Caco-2 (cell line): ENCODE measurements at regions not wholly inside any gene's neighbourhood (a gene's known extent, or its start where the extent isn't known, plus 50 kb on each side); places are given as distances from the start of the nearest gene placed in this dataset.

Experiments used
- BruUV-seq: library from RNA; stranded (reverse); fragments of 400-500 nt; replicated peaks from 2 replicates; lab custom pipeline; 2021; lab: Mats Ljungman, UMichigan
- CTCF ChIA-PET: fragments of 300-600 bp; sonication (Branson Sonifier 250); formaldehyde crosslinking; loops from one replicate; lab custom pipeline; 2022; ENCODE audit warnings: antibody characterized with exemption; lab: Charles Lee
- POLR2A ChIA-PET: fragments of 300-600 bp; sonication (Branson Sonifier 250); formaldehyde crosslinking; loops from one replicate; lab custom pipeline; 2022; ENCODE audit warnings: antibody characterized with exemption; lab: Charles Lee
- DNase-seq, 2 experiments: peaks; one replicate each; pipeline versions ENCODE4 v3.0.0 to v3.0.0-alpha.2; 2020 to 2022
- H3K27me3 ChIP-seq: replicated peaks from 2 replicates; pipeline ENCODE4 v1.6.0; 2011; ENCODE audit warnings: low read length; ENCODE audit not compliant: control insufficient read depth, insufficient read depth
- H3K36me3 ChIP-seq: 2 replicates; pipeline ENCODE4 v1.5.1; 2011; ENCODE audit warnings: low read length; ENCODE audit not compliant: control insufficient read depth, insufficient read depth
- H3K4me1 ChIP-seq: fragments of 250-450 bp; sonication (Bioruptor Pico); 2 replicates; pipeline ENCODE4 v1.5.1; 2020; ENCODE audit warnings: mild to moderate bottlenecking
- H3K4me3 ChIP-seq: 2 replicates; pipeline ENCODE4 v1.5.1; 2011; ENCODE audit warnings: low read depth, mild to moderate bottlenecking, control low read depth, low read length
- H3K9me3 ChIP-seq: fragments of 250-450 bp; sonication (Bioruptor Pico); 2 replicates; pipeline ENCODE4 v1.5.1; 2020; ENCODE audit warnings: mild to moderate bottlenecking, moderate library complexity
- H3K27ac Mint-ChIP-seq: one replicate; pipeline ENCODE4 v1.8.0; 2022; ENCODE audit warnings: mixed read lengths; ENCODE audit not compliant: unreplicated experiment
- H3K27me3 Mint-ChIP-seq: one replicate; pipeline ENCODE4 v1.8.0; 2022; ENCODE audit warnings: mixed read lengths; ENCODE audit not compliant: insufficient read depth, unreplicated experiment
- H3K36me3 Mint-ChIP-seq: one replicate; pipeline ENCODE4 v1.8.0; 2022; ENCODE audit warnings: mild to moderate bottlenecking, mixed read lengths; ENCODE audit not compliant: insufficient read depth, unreplicated experiment
- H3K4me1 Mint-ChIP-seq: one replicate; pipeline ENCODE4 v1.8.0; 2022; ENCODE audit warnings: low read depth, mixed read lengths; ENCODE audit not compliant: unreplicated experiment
- H3K4me3 Mint-ChIP-seq: one replicate; pipeline ENCODE4 v1.8.0; 2022; ENCODE audit warnings: mild to moderate bottlenecking, moderate library complexity, mixed read lengths; ENCODE audit not compliant: unreplicated experiment
- H3K9me3 Mint-ChIP-seq: one replicate; pipeline ENCODE4 v1.8.0; 2022; ENCODE audit warnings: mixed read lengths; ENCODE audit not compliant: unreplicated experiment
- CTCF ChIP-seq, 2 experiments: fragments of 200-600 bp in 1 of 2; IDR thresholded peaks; 1 replicate in 1 of 2; 2 replicates in 1 of 2; pipeline versions ENCODE4 v1.5.1 to v1.8.0; 2011 to 2022; ENCODE audit warnings: antibody characterized with exemption in 1 of 2, control low read depth in 1 of 2, inconsistent platforms in 1 of 2, low read depth in 1 of 2, low read length in 1 of 2, mild to moderate bottlenecking in 1 of 2, moderate library complexity in 1 of 2; ENCODE audit not compliant: insufficient read depth in 1 of 2, severe bottlenecking in 1 of 2, unreplicated experiment in 1 of 2
- intact Hi-C: fragments of 100-400 bp; cut with micrococcal nuclease; formaldehyde crosslinking; loops from one replicate; pipeline ENCODE4 v1.10.0; 2022; ENCODE audit not compliant: unreplicated experiment

- ChIA-PET CTCF (no interaction called here), POLR2A (no interaction called here)
- no peak for TF ChIP-seq CTCF (IDR thresholded peaks at IDR 0.05; ENCODE audit: insufficient read depth in 1 of 2, low read depth in 1 of 2, low read length in 1 of 2, severe bottlenecking in 1 of 2, unreplicated experiment in 1 of 2)
- peak overlapping the region; percentile 83 for H3K27ac Mint-ChIP-seq
- Histone ChIP-seq H3K36me3 (no peaks in the 10 kb centered on the region), H3K27me3 (no peaks in the 10 kb centered on the region), H3K4me3 (no peak overlapping the region), H3K4me1 (peaks cover 20% of the 10 kb centered on the region), H3K9me3 (no peaks in the 10 kb centered on the region)
- H3K36me3 Mint-ChIP-seq, result no peaks in the 10 kb centered on the region
- peak overlapping the region; percentile 40 for H3K4me3 Mint-ChIP-seq
- intact Hi-C loops, result loop anchor here (1.0 kb wide), 3 partner anchors 90 to 451 kb away; no protein-coding TSS in a partner anchor
- peak; percentile 84 to 91 for DNase-seq
- no TSS peak for BruUV-seq
- peaks cover 14% of the 10 kb centered on the region for H3K9me3 Mint-ChIP-seq
- peaks cover 18% of the 10 kb centered on the region for H3K4me1 Mint-ChIP-seq
- no peaks in the 10 kb centered on the region for H3K27me3 Mint-ChIP-seq
Measured at GRCh38 chrX:13397878-13398818, 78.3 kb upstream of the ATXN3L start.

- Histone ChIP-seq H3K4me3 (no peak overlapping the region), H3K27me3 (no peaks in the 10 kb centered on the region), H3K36me3 (no peaks in the 10 kb centered on the region), H3K9me3 (no peaks in the 10 kb centered on the region), H3K4me1 (peaks cover 20% of the 10 kb centered on the region)
- ChIA-PET CTCF (no interaction called here), POLR2A (no interaction called here)
- DNase-seq, result no peak
- intact Hi-C loops, result no loop called here
- no TSS peak for BruUV-seq
- no peak overlapping the region for H3K27ac Mint-ChIP-seq
- H3K9me3 Mint-ChIP-seq, result peaks cover 14% of the 10 kb centered on the region
- TF ChIP-seq CTCF (IDR thresholded peaks at IDR 0.05; ENCODE audit: insufficient read depth in 1 of 2, low read depth in 1 of 2, low read length in 1 of 2, severe bottlenecking in 1 of 2, unreplicated experiment in 1 of 2), result no peak
- peaks cover 18% of the 10 kb centered on the region for H3K4me1 Mint-ChIP-seq
- H3K36me3 Mint-ChIP-seq, result no peaks in the 10 kb centered on the region
- no peaks in the 10 kb centered on the region for H3K27me3 Mint-ChIP-seq
- no peak overlapping the region for H3K4me3 Mint-ChIP-seq
Measured at GRCh38 chrX:13396924-13397323, 77.1 kb upstream of the ATXN3L start.

GRCh38 chrX:13389501-13389900 is 69.6 kb upstream of the ATXN3L start:
- DNase-seq, result no peak
- intact Hi-C loops, result no loop called here
- Histone ChIP-seq H3K9me3 (no peaks in the 10 kb centered on the region), H3K4me1 (no peaks in the 10 kb centered on the region; the same call in 1 of the 2 replicates), H3K36me3 (no peaks in the 10 kb centered on the region), H3K27me3 (no peaks in the 10 kb centered on the region), H3K4me3 (no peak overlapping the region)
- ChIA-PET CTCF (no interaction called here), POLR2A (no interaction called here)
- Mint-ChIP-seq H3K27me3 (no peaks in the 10 kb centered on the region), H3K27ac (no peak overlapping the region), H3K9me3 (peaks cover 11% of the 10 kb centered on the region), H3K4me3 (no peak overlapping the region), H3K36me3 (peaks cover 5% of the 10 kb centered on the region), H3K4me1 (no peaks in the 10 kb centered on the region)
- no TSS peak for BruUV-seq
- no peak for TF ChIP-seq CTCF (IDR thresholded peaks at IDR 0.05; ENCODE audit: insufficient read depth in 1 of 2, low read depth in 1 of 2, low read length in 1 of 2, severe bottlenecking in 1 of 2, unreplicated experiment in 1 of 2)
